ENCODE measurements at regions not wholly inside any gene's neighbourhood (a gene's known extent, or its start where the extent isn't known, plus 50 kb on each side); places are given as distances from the start of the nearest gene placed in this dataset.

GRCh38 chr1:218642033-218642948 is 297.2 kb downstream of the TGFB2 start:
- no peak for DNase-seq

- no peak for DNase-seq
Measured at GRCh38 chr1:218643281-218643680, 298.1 kb downstream of the TGFB2 start.

GRCh38 chr1:218643926-218644325 is 298.8 kb downstream of the TGFB2 start:
- no peak for DNase-seq

GRCh38 chr1:218646288-218646687 is 301.2 kb downstream of the TGFB2 start:
- DNase-seq, result no peak

GRCh38 chr1:218656301-218657037 is 311.3 kb downstream of the TGFB2 start:
- no peak for DNase-seq

DNA sequence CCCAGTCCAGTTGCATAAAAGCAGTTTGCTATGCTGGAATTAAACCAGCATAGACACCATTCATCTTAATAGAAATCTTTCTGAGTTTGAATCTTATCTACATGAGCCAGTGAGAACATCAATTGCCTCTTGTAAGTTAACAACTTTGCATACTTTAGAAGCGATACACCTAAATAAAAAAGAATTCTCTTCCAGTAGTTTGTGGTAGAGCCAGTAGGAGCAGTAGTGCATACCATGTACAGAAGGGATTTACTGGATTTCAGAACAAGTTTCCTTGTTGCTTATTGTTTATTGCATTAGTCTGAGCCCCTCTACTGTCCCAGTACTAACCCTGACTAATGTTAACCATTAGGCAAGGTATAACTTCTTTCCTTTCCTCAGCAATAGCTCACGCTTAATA is 313.1 kb downstream of the TGFB2 start:
- no peak for DNase-seq

GRCh38 chr1:218658899-218659298 is 313.8 kb downstream of the TGFB2 start:
- DNase-seq, result no peak

DNA sequence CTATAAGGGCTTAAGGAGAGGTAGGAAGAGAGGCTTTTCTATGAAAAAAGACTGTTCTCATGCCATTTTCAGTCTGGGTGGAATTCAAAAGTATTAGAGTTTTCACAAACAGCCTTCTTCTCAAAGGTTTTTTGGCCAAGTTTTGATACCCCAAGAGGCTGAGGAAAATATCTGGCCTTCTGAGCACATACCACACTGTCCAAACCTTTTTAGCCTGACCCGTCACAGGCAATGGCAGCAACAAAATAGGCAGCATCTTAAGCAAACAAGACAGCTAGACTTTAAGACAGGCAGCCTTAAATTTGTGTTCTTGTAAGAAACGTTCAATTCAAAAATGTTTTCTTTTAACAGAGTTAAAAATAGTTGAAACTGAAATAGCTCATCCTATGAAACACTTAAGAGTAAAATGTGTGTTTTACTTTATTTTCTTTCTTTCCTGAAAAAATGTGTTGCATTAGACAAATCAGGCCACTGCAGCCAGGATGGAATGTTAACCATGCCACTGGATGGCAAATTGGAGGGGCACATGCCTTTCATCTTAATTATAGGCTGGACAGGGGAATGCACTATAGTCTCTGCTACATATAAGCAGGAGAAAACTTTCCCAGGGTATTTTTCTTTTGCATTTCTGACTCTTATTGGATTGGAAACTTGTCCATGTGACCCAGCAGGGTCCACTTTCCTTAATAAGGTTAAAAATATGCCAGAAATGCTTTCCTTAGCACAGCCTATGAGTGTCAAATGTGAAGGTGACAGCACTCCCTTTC is 315.0 kb downstream of the TGFB2 start:
- DNase-seq, result no peak

GRCh38 chr1:218660678-218661053 is 315.5 kb downstream of the TGFB2 start:
- DNase-seq, result no peak

GRCh38 chr1:218661411-218661810 is 316.3 kb downstream of the TGFB2 start:
- DNase-seq, result no peak

- no peak for DNase-seq
Measured at GRCh38 chr1:218664385-218665170, 319.4 kb downstream of the TGFB2 start.

DNA sequence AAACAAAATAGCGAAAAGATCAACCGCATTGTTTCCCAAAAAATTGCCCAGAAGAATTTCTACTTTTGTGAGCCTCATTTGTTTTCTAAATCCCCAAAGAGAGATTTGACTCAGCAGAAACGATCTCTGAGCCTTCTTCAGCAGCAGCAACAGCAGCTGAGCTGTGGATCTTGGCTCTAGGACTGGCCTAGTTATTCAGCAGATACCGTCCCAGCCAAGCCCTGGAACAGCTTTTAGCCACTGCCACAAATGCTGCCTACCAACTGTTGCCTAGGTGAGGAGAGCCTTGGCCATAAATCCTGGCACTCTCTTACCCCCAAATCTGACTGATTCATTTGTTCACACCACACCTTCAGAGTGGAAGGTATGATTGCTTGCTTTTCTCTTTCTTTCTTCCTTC is 320.1 kb downstream of the TGFB2 start:
- no peak for DNase-seq

GRCh38 chr1:218666263-218666662 is 321.1 kb downstream of the TGFB2 start:
- DNase-seq, result no peak

DNA sequence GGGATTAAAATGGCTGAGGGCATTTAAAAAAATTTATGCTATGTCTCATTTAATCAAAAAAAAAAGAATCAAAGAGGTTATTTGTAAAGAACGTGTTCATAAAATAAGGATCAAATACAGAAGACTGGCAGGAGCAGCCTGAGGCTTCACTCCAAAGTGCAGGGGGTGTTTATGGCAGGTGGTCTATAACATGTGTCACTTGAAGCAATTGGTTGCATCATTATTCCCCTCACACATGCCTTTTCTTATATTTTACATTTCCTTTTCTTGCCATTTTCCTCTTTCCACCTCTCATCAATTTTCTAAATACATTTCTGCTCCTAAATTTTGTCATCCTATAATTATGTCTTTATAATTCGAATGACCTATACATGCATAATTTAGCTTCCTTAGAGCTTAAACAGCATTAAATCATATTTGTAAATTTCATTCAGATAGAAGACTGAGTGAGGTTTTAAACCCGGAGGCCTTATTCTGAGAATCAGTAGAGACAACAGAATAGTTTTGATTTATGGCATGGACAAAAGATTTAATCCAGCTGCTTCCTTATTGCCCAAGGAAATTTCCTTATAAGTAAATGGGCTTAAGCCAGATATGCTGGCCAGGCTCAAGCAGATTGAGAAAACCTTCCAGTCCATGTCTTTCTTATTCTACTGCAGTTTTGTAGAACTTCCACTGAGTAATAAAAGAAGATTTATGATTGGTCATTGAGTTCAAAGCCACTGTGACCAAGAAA is 322.8 kb downstream of the TGFB2 start:
- peak; percentile 26 for DNase-seq

DNA sequence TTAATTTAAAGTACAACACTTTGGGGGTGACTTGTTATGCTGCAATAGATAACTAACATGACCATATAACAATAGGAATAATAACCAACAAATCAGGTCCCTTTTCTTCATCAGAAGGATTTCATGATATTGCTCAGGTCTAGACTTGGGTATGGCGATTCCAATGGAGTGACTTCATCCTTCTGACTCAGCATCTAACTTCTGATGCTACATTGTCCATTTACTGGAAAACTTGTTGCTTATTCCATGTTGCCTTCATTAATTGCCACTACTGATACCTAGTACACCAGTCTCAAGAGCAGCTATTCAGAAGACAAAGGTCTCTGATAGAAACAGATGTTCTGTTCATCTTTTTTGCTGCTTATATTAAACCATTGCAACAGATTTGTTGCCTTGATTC is 324.3 kb downstream of the TGFB2 start:
- no peak for DNase-seq

- DNase-seq, result no peak
Measured at GRCh38 chr1:218670875-218671274, 325.7 kb downstream of the TGFB2 start.

- DNase-seq, result no peak
Measured at GRCh38 chr1:218671573-218671972, 326.4 kb downstream of the TGFB2 start.

DNA sequence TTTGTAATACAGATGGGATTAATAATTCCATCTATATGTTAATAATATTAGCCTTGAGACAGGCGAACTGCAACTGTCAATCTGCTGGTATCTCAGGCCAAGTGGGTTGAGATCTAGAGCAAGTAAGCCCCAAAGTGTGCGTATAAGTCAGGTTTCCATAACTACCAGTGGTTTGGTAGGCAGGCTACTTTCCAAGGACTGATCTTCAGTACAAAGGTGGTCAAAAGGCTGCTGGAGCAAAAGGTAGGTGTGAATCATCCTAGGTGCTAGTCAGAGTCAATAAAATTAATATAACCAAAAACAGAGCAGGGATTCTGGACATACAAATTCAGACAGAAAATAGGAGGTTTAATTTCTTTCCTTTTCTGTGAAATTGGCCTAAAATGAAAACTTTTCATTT is 328.0 kb downstream of the TGFB2 start:
- no peak for DNase-seq

DNA sequence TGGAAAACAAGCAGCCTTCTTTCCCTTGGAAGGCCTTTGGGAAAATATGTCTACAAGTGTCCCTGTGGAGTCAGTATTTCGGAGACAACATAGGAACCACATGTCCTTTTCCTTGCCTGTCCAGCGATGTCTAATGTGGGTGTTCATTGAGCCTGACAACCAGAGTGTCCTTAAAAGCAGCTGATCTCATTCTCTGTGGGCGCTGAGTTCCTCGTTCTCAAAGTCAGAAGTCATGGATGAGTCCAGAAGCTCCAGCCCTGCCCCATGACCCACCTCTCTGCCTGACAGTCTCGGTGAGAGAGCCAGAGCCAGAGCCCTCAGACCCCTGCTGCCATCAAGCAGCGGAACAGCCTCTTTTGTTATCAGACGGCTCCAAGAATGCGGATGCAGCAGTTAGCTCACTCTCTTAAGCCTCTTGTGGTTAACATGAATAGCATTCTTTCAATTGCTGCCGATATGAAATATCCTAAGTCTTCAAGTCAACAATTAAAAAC is 329.2 kb downstream of the TGFB2 start:
- DNase-seq, result no peak

- no peak for DNase-seq
Measured at GRCh38 chr1:218677026-218677425, 331.9 kb downstream of the TGFB2 start.

DNA sequence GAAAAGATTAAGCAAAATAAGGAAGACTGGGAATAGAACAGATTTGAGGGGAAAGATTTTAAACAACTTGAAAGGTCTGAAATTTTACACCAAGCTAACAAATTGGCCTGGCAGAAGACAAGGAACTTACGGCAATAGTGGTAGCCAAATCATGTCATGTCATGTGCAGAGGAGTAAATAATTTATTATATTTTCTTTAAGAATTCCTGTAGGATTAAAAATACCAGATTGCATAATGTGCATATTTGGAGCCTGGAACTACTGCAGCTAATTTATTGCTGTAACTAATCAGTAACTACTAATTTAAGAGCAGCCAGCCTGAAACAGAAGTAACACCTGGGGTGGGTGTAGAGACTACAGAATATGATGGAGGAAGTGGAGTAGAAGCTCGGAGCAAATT is 334.3 kb downstream of the TGFB2 start:
- DNase-seq, result no peak

All from renal pelvis (tissue), 1 donor.